ENCODE measurements at regions not wholly inside any gene's neighbourhood (a gene's known extent, or its start where the extent isn't known, plus 50 kb on each side); places are given as distances from the start of the nearest gene placed in this dataset.

GRCh38 chr6:103236923-103237322 lies 1622.8 kb downstream of the HACE1 start:
- Histone ChIP-seq H3K9ac (ENCODE audit: insufficient read depth, low read depth, low read length) (no peak overlapping the region), H3K4me3 (replicated peaks in 1 of 3; ENCODE audit: insufficient read depth in 1 of 3, low read depth in 2 of 3, low read length in 3 of 3) (no peak overlapping the region), H4K20me1 (ENCODE audit: insufficient read depth, low read length) (no peaks in the 10 kb centered on the region), H2AFZ (ENCODE audit: low read length) (no peak overlapping the region), H3K27ac (ENCODE audit: extremely low read length, insufficient read depth, low read length) (no peak overlapping the region), H3K4me1 (ENCODE audit: insufficient read depth, low read length) (no peaks in the 10 kb centered on the region), H3K9me3 (ENCODE audit: low read length) (no peaks in the 10 kb centered on the region), H3K79me2 (ENCODE audit: insufficient read depth, low read length) (no peaks in the 10 kb centered on the region), H3K27me3 (ENCODE audit: control insufficient read depth in 1 of 2, insufficient read depth in 2 of 2, low read length in 2 of 2) (no peaks in the 10 kb centered on the region), H3K4me2 (ENCODE audit: low read depth, low read length) (no peak overlapping the region), H3K36me3 (replicated peaks in 1 of 2; ENCODE audit: control insufficient read depth in 1 of 2, insufficient read depth in 2 of 2, low read length in 2 of 2) (no peaks in the 10 kb centered on the region)
- DNase-seq (ENCODE audit: low spot score), result no peak
- ChIA-PET POLR2A (no interaction called here), CTCF (ENCODE audit: low intra/inter-chr PET ratio, low total read pairs) (no interaction called here)
- ATAC-seq, result no peak
- BruUV-seq (replicated peaks), result no TSS peak
- TF ChIP-seq SIX1 (CRISPR knock-in tag; IDR thresholded peaks at IDR 0.05; ENCODE audit: borderline replicate concordance) (peak; percentile 59; the same call in 1 of the 2 replicates), ZNF350 (CRISPR knock-in tag; IDR thresholded peaks at IDR 0.05; ENCODE audit: borderline replicate concordance, low read depth) (no peak), SIX4 (CRISPR knock-in tag; IDR thresholded peaks at IDR 0.05) (0 out of 2 replicates have a peak, but pooled peaks have one; percentile 42)
- in situ Hi-C loops (cut with HindIII; ENCODE audit: extremely low pct_ligation_motif_present, low pct_unique_long_range_greater_than_20kb) (no loop called here), intact Hi-C loops (cut with micrococcal nuclease; ENCODE audit: unreplicated experiment) (no loop called here)
- no peak for FAIRE-seq

GRCh38 chr6:103231181-103231580 lies 1628.5 kb downstream of the HACE1 start:
- H3K36me3 ChIP-seq (replicated peaks in 1 of 2; ENCODE audit: control insufficient read depth in 1 of 2, insufficient read depth in 2 of 2, low read length in 2 of 2), result no peaks in the 10 kb centered on the region
- H3K4me1 ChIP-seq (ENCODE audit: insufficient read depth, low read length), result no peaks in the 10 kb centered on the region
- no peaks in the 10 kb centered on the region for H4K20me1 ChIP-seq (ENCODE audit: insufficient read depth, low read length)
- intact Hi-C loops (cut with micrococcal nuclease; ENCODE audit: unreplicated experiment), result no loop called here
- no TSS peak for BruUV-seq (replicated peaks)
- H3K27ac ChIP-seq (ENCODE audit: extremely low read length, insufficient read depth, low read length), result no peak overlapping the region
- no peaks in the 10 kb centered on the region for H3K79me2 ChIP-seq (ENCODE audit: insufficient read depth, low read length)
- H2AFZ ChIP-seq (ENCODE audit: low read length), result no peak overlapping the region
- no peak overlapping the region for H3K9ac ChIP-seq (ENCODE audit: insufficient read depth, low read depth, low read length)
- TF ChIP-seq MAFK (conservative IDR thresholded peaks at IDR 0.05 in 1 of 2, IDR thresholded peaks at IDR 0.05 in 1 of 2; ENCODE audit: low read length in 2 of 2), result peak; percentile 67 to 81
- peak; percentile 74 for TF ChIP-seq MAFF (IDR thresholded peaks at IDR 0.05; ENCODE audit: low read depth, low read length)
- no peak for TF ChIP-seq TBX2 (CRISPR knock-in tag; IDR thresholded peaks at IDR 0.05; ENCODE audit: borderline replicate concordance)
- FAIRE-seq (no peak), DNase-seq (ENCODE audit: low spot score) (no peak), ATAC-seq (no peak)
- POLR2A ChIA-PET, result no interaction called here
- H3K4me3 ChIP-seq (replicated peaks in 1 of 3; ENCODE audit: insufficient read depth in 1 of 3, low read depth in 2 of 3, low read length in 3 of 3), result no peak overlapping the region
- no peak overlapping the region for H3K4me2 ChIP-seq (ENCODE audit: low read depth, low read length)
- no peaks in the 10 kb centered on the region for H3K27me3 ChIP-seq (ENCODE audit: control insufficient read depth in 1 of 2, insufficient read depth in 2 of 2, low read length in 2 of 2)
- peaks cover 25% of the 10 kb centered on the region for H3K9me3 ChIP-seq (ENCODE audit: low read length)
- in situ Hi-C loops (cut with HindIII; ENCODE audit: extremely low pct_ligation_motif_present, low pct_unique_long_range_greater_than_20kb), result no loop called here
- CTCF ChIA-PET (ENCODE audit: low intra/inter-chr PET ratio, low total read pairs), result no interaction called here

All from HepG2 (cell line).